HL-60/S4 treated with retinoic acid at 250 ng/mL for 4 days and 3 days (cell line): ENCODE measurements at regions not wholly inside any gene's neighbourhood (a gene's known extent, or its start where the extent isn't known, plus 50 kb on each side); places are given as distances from the start of the nearest gene placed in this dataset.
"Not testable (repeated sequence)": the region's sequence is repeated elsewhere in the genome, so short reads cannot be mapped to it uniquely, and the experiment has no call there.

Experiments
- in situ Hi-C: fragments of 300-500 bp; cut with MboI; formaldehyde crosslinking; loops from 2 replicates; pipeline ENCODE4 v1.7.0; 2022; ENCODE audit warnings: low sequenced_read_pairs

DNA sequence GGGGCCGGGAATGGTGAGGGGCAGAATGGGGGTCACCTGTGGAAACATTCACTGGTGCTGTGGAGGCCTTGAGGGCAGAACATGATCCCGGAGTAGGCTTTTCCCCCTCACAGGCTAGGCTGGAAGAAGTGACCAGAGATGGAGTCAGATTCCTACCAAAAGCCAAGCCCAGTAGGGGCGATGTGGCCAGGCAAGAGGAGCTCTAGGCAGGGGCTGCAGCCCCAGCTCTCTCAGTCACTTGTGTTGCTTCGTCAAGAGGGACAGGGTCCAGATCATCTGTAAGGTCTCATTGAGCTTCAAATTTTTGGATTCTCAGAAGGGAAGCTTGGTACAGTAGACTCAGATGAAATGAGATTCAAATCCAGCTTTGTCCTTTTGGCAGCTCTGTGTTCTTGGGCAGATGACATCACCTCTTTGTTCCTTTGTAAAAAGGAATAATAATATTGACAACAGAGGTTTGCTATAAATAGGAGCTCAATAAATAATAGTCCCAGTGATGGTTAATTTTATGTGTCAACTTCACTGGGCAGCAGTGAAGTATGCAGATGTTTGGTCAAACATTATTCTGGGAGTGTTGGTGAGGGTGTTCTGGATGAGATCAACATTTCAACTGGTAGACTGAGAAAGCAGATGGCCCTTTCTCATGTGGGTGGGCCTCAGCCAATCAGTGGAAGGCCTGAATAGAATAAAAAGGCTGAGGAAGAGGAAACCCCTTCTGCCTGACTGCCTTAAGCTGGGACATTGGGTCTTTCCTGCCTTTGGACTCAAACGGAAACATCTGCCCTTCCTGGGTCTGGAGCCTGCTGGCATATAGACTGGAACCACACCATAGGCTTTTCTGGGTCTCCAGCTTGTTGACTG, 324.7 kb upstream of the USP24 start:
- in situ Hi-C loops, result no loop called here

DNA sequence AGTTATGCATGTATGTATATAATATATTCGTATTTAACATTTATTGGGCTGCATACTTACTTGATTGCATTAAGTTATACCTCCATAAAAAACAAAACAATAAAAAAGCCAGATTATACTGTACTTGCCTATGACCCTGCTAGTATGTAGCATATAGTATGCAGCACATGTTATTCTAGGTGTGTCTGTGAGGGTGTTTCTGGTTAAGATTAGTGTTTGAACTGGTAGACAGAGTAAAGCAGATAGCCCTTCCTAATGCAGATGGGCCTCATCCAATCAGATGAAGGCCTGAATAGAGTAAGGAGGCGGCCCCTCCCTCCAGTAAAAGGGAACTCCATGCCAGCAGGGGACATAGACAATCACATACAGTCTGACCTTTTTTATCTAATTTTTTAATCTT, 323.3 kb upstream of the USP24 start:
- in situ Hi-C loops, result no loop called here

DNA sequence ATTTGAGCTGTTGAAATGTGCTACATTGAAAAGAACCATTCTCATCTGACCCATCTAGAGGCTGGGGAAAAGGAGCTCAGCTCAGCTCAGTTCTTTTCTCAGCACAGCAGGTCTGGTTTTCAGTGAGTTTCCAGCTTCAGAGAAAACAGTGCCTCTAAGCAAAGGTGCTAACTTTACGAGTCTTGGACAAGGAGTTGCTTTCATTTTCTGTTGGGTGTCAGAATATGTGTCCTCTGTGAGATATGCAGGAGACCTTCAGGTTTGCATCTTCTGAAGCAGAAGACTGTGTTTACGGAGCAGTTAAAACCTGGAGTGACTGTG, 321.3 kb upstream of the USP24 start:
- in situ Hi-C loops, result no loop called here

DNA sequence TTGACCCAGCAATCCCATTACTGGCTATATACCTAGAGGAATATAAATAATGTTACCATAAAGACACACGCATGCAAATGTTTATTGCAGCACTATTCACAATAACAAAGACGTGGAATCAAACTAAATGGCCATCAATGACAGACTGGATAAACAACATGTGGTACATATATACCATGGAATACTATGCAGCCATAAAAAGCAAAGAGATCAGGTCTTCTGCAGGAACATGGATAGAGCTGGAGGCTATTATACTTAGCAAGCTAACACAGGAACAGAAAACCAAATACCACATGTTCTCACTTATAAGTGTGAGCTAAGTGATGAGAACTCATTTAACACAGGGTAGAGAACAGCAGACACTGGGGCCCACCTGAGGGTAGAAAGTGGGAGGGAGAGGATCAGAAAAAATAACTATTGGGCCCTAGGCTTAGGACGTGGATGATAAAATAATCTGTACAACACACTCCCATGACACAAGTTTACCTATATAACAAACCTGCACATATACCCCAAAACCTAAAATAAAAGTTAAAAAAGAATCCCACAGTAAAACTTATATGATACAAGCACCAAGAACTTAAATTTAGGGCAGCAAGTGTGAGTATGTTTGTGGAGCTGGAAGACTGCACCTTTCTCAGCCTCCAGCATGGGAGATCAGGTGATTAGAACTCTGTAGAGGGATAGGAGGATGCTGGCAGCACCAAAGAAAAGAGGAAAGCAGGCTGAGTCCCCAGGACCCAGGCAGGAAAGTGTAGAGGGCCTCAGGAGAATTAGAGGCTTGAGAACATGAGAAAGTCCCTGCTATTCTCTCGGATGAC, 320.8 kb upstream of the USP24 start:
- in situ Hi-C loops, result no loop called here

DNA sequence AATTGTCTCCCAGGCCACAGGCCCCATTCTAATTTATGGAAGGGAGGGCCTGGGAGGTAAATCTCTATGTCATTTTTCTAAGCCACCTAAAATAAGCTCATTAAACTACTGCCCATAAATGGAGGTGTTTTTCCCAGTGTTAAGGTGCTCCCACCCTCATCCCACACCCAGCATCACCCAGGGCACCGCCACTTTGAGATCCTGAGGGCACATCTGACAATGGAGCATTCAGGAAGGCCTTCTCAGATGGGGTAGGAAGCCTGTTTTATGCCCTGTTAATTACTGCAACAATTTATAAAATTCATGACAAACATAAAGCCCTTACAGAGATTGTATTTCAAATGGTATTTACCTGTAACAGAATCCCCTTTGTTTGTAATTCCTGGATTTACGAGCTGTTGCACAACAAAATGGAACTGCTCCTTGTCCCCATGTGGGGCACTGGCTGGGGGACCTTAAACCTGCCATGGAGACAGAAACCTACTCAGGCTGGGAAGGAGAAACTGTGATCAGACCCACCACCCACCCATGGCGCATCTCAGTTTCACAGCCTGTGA, 319.5 kb upstream of the USP24 start:
- in situ Hi-C loops, result no loop called here

DNA sequence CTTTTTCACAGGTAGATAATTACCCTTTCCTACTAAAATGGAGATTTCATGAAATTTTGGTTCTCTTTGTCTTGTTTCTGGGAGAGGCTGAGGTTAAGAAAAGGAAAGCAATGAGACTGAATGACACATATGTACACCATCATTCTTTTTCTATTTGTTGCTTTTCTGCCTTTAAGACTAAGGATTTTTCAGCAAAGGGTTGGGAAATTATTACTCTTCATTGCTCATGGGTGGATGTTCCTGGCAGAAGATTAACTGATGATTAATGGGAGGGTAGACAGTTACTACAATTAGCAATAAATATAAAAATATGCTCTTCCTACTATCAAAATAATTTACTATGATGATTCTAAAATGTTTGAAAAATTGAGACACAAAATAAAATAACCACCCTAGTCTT, 316.5 kb upstream of the USP24 start:
- in situ Hi-C loops, result no loop called here

DNA sequence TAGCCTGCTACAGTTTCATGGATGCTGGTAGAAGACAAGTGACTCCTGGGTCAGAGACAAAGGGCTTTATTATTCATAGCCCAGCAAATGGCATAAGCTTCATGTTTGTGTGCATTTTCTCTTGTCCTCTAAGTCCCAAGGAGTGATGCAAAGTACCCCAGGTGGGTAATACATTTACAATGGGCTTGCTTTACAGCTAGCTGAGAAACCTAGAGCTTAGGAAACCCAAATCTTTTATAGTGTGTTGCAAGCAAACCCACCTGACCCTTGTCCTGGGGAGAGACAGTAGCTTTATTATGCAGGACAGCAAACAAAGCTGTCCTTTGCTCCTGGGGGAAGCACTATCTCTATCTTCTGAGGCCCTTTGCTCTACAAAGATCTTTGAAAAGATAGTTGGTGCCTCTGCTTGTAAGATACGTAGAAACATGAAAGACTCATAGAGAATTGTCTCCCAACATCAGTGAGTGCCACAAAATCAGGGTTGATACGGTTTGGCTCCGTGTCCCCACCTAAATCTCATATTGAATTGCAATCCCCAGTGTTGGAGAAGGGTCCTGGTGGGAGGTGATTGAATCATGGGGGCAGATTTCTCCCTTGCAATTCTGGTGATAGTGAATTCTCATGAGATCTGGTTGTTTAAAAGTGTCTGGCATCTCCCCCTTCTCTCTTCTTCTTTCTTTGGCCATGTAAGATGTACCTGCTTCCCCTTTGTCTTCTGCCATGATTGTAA, 315.8 kb upstream of the USP24 start:
- in situ Hi-C loops, result no loop called here

DNA sequence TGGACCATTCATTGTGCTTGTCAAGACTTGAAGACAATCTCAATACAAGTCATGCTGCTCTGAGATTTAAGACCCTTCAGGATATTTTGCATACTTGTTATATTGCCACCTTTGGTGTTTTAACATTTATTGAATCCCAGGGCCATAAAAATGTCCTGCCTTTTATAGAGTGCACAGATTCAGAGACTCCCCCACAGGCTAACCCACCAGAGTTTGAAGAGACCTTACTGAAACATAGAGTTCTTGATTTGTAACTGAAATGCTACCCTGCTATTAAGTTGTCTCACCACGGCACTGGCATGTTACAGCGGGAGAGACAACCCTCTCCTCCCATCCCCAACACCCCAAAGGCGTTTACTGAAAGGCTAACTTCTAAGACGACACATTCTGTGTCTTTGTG, 313.9 kb upstream of the USP24 start:
- in situ Hi-C loops, result no loop called here

DNA sequence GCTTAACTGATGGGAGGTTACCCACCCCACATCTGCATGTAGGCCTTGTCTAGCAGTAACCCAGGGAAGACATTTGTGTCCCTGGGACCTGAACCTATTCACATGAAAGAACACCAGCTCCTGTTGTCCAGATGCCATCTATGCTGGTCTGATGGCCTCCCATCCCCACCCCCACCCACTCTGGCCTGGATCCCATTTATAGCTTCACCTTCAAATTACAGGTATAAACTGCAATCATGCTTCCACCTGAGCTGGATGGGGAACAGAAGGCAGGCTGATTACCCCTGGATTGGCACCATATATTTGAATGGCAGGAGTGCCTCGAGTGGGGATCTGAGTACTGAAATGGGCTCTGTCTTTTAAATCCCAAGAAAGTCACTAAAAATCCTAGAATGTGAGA, 312.7 kb upstream of the USP24 start:
- in situ Hi-C loops, result no loop called here

DNA sequence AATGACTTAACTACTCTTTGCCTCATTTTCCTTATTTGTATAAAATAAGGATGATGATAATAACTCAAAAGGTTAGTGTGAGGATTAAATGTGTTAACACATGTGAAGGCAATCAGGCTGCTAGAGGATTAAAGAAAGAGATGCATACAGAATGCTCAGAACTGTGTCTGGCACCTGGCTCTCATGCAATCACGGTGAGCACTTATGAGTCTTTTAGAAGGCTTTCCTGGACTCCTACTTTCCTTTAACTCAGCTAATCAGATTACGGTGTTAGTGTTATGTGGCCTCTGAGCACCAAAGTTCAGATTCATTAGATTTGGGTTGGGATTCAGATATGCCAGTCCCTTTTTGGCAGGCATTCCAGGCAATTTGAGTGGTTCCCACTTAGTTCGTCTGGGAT, 311.6 kb upstream of the USP24 start:
- in situ Hi-C loops, result no loop called here

DNA sequence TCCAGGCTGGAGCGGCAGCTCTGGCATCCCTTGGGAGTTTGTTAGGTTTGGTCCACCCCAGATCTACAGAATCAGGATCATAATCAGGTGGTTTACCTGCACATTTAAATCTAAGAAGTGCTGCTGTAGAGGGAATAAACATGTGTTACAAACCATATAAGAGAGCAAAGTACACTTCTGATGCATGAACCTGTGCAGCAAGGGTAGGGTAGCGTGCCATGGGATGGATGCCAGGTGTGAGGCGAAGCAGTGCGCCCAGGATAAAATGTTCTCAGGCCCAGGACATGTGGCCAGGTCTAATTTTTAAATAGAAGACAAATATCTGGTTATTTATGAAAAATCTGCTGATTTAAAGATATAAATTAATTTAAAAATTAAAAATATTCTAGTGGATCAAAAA, 308.8 kb upstream of the USP24 start:
- in situ Hi-C loops, result no loop called here

DNA sequence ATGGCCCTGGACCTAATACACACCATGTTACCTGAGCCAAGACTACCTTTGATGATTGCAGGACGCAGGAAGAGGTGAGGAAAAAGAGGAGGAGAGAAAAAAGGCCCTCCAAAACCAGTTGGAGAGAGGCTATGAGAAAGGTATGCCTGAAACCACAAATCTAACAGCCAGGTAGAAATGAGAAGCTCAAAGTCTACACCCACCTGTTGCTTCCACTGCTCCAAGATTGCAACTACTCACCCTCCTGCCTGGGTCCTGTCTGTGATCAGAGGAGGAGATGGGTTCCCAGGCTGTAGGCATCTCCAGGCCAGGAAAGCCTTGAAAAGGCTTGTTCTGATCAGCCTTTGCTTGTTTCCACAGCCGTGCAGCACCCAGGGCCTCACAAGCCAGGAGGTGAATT, 307.8 kb upstream of the USP24 start:
- in situ Hi-C loops, result no loop called here

DNA sequence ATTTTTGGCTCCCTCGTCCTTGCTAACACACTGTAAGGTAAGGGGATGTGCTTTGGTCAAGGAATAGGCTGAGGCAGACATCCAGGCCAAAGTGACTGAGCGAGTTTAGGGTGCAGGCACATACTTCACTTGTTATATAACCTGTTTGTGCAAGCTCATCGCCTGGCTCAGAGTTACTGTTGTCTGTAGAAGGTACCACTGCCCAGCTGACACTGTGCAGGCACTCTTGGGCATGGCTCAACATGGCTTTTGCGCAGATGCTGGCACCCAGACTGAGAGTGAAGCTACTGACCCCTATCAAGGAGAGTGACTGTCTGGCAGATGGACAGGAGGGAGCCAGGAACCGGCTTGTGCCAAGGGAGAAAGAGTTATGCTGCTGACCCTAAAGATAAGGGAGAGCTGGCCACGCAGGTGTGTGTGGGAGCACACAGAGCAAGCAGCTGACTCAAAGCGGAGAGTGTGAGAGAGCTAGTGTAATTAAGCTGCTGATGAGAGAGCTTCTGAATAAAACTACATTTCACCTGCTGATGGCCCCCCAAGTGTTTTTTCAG, 307.3 kb upstream of the USP24 start:
- in situ Hi-C loops, result no loop called here

DNA sequence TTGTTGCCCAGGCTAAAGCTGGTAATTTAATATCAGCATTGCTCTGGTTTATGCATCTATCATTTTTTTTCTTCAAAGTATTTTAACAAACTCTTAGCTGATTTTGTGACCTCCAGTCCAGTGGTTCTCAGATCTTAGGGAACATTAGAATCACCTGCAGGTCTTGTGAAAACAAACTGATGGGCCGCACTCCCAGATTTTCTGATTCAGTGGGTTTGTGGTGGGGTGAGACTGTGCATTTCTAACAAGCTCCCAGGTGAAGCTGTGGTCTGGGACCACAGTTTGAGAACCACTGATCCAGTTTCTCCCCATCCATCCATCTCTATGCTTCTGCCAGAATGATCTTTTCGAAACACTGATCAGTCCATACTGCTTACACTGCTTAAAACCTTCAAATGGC, 305.7 kb upstream of the USP24 start:
- in situ Hi-C loops, result no loop called here

DNA sequence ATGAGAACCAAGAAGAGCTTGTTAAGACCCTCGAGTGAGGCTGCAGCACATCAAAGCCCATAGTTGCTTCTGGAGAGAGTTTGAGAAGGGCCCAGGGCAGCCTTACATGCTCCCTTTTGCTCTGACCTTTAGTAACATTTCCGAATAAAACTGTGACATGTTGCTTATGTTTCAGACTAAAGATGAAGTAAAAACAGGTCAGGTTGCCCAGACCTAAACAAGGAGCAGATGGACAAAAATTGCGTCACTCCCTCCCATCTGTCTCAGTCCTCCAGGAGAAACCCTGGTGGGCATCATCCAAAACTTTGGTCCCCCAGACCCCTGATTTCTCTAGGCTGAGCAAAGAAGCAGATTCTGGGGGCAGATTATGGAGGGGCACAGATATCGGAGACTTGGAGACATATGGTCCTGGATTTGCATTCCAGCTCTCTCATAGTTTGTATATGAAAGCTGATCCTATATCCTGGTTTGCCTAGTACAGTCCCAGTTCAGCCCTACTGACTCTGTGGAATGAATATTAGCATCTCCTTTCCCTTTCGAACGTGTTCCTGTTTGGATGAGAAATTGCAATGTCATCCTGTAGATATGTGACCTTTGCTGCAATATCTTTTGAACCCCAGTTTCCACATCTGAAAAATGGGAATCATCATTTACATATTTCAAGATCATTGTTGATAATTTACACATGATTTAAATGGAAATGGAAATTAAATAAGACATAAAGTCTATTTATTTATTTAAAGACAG, 304.9 kb upstream of the USP24 start:
- in situ Hi-C loops, result no loop called here

DNA sequence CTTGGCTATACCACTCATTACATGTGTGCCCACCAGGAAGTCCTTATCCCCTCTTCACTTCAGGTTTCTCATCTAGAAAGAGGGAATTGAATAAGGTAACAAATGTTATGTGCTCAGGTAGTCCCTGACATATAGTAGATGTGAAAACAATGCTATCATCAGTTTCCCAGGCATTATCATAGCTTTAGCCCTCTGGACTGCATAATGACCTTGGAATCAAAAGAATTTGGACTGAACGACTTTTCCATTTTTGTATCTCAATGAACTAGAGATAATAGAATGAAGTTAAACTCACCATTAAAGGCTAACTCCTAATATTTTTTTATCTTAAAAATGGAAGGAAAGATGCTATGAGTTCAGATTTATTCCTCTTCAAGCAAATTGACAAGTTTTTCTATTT, 304.1 kb upstream of the USP24 start:
- in situ Hi-C loops, result no loop called here

DNA sequence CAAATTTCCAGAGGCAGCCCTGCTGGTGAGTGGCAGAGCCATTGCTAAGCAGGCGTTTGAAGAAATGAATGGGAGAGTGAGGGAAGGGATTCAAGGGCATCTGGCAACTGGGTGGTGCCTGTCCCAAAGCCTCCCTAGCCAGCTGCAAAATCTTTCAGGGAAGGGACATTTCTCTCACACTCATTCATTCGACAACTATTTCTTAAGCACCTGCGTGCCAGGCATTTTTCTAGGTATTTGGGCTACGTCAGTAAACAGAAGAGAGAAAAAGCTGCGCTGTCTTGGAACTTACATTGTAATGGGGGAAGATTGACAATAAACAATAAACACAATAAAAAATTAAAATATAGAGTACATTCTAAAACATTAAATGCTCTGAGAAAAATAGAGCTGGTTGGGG, 301.9 kb upstream of the USP24 start:
- in situ Hi-C loops, result no loop called here

DNA sequence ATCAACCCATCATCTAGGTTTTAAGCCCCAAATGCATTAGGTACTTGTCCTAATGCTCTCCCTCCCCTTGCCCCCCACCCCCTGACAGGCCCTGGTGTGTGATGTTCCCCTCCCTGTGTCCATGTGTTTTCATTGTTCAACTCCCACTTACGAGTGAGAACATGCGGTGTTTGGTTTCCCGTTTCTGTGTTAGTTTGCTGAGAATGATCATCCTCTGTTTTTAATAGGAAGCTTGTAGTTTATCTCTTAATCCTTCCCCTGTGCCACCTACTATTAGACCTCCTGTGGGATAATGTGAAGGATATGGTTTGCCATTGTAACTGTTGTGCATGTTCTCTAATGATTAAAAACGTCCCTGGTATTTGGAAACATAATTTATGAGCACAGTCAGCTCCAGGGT, 299.4 kb upstream of the USP24 start:
- in situ Hi-C loops, result not testable (repeated sequence)

DNA sequence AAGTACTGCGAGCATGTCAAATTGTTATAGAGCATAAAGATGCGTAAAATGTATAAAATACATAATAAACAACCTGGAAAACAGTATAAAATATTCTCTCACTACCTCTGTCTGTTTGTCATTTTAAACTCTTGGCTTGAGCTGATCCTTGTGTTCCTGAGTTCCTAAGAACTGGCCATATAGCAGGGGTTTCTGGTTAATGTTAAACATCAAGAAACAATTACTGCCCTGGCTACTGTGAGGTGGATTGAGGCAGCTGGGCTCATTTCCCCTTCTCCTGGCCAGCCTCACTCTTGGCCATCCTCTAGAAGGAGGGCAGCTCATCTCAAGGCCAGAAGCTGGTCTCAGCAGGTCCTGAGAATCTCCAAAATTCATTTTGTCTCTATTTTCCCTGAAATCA, 297.3 kb upstream of the USP24 start:
- in situ Hi-C loops, result no loop called here

DNA sequence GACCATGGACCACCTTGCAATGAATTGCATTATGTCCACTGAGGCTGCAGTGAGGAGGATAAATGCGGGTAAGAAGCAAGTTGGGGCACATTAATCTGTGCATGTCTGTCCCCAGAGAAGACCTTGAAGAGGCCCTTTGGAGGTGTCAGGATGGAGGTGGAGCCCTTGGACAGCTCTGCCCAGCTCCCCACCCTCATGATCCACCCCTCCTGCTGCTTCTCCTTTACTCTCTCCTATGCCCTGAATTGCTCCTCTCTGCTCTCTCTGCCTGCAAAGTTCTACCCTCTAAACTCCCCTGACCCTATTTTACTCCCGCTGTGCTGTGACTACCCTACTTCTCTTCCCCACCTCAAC, 292.4 kb upstream of the USP24 start:
- in situ Hi-C loops, result no loop called here
